ENCODE measurements at regions not wholly inside any gene's neighbourhood (a gene's known extent, or its start where the extent isn't known, plus 50 kb on each side); places are given as distances from the start of the nearest gene placed in this dataset.
"Not testable (repeated sequence)": the region's sequence is repeated elsewhere in the genome, so short reads cannot be mapped to it uniquely, and the experiment has no call there.

DNA sequence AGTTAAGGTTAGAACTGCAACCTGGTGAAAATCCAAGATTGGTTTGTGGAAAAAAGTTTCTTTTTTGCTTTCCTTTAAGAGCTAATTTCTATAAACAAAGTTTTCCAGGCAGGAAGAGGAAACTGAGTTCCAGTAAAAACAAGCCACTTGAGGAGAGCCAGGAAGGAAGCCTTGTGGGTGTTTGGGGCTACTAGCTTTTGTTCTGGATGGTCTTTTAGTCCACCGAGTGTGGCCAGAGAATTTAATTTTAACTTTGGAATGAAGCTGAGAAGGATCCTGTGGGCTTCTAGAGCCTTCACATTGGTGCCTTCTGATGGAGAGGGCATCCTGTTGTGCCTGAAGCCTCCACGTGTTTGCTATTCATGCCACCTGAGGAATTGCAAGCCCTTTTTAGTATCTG, 327.9 kb downstream of the C12orf75 start:
- DNase-seq, result no peak
- Mint-ChIP-seq H3K27ac (no peak overlapping the region), H3K36me3 (ENCODE audit: low read depth) (no peaks in the 10 kb centered on the region), H3K4me3 (no peak overlapping the region), H3K9me3 (peaks cover 8% of the 10 kb centered on the region), H3K4me1 (peaks cover 12% of the 10 kb centered on the region), H3K27me3 (ENCODE audit: low read depth, poor library complexity) (peaks cover 7% of the 10 kb centered on the region)
- TF ChIP-seq, protein P1, sequence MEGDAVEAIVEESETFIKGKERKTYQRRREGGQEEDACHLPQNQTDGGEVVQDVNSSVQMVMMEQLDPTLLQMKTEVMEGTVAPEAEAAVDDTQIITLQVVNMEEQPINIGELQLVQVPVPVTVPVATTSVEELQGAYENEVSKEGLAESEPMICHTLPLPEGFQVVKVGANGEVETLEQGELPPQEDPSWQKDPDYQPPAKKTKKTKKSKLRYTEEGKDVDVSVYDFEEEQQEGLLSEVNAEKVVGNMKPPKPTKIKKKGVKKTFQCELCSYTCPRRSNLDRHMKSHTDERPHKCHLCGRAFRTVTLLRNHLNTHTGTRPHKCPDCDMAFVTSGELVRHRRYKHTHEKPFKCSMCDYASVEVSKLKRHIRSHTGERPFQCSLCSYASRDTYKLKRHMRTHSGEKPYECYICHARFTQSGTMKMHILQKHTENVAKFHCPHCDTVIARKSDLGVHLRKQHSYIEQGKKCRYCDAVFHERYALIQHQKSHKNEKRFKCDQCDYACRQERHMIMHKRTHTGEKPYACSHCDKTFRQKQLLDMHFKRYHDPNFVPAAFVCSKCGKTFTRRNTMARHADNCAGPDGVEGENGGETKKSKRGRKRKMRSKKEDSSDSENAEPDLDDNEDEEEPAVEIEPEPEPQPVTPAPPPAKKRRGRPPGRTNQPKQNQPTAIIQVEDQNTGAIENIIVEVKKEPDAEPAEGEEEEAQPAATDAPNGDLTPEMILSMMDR (IDR thresholded peaks at IDR 0.05), result no peak

DNA sequence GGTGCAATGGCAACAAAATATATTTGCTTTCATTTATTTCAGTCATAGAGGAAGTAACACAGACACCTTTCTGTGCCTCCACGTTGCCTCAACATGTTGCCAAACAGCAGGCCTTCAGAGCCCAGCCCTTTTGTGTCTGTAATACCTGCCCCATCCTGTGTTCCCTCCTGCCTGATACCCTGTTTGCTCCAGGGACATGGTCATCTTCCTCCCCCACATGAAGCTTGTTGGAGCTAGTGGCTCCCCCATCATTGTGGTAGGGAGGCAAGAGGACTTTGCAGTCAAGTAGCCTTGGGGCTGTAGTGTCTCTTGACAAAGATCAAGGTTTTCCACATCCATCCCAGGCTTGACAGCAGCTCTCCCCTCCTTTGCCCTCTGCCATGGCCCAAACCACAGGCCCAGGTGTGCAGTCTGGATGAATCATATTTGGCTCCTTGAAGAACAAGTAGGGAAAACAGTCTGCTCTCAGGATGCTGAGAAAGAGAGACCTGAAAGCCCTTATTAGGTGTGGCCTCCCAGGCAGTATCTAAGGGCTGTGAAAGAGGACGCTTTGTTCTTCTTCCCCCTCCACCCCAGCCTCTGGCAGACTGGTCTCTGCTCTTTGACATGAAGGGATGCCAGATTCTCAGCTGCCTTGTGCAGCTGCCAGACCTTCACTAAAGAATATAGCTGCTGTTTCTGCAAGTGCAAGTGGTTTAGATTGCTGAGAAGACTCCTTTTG, 329.0 kb downstream of the C12orf75 start:
- Mint-ChIP-seq H3K27me3 (ENCODE audit: low read depth, poor library complexity) (peaks cover 7% of the 10 kb centered on the region), H3K4me1 (peaks cover 12% of the 10 kb centered on the region), H3K27ac (no peak overlapping the region), H3K9me3 (peaks cover 6% of the 10 kb centered on the region), H3K36me3 (ENCODE audit: low read depth) (no peaks in the 10 kb centered on the region), H3K4me3 (no peak overlapping the region)
- no peak for DNase-seq
- TF ChIP-seq, protein P1 (IDR thresholded peaks at IDR 0.05), result no peak

DNA sequence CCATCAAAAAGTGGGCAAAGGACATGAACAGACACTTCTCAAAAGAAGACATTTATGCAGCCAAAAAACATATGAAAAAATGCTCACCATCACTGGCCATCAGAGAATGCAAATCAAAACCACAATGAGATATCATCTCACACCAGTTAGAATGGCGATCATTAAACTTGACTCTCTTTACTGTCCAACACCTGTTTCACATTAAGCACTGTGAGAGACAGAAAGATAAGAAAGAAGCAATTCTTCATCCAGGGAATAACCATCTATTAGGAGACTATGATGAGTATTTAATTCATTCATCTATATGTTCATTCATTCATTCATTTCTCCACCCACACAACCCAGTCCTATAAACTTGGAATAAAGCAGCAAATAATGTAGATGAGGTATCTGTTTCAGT, 334.3 kb downstream of the C12orf75 start:
- DNase-seq; H3K9me3 Mint-ChIP-seq; H3K27ac Mint-ChIP-seq; H3K27me3 Mint-ChIP-seq (ENCODE audit: low read depth, poor library complexity); H3K36me3 Mint-ChIP-seq (ENCODE audit: low read depth); H3K4me1 Mint-ChIP-seq; H3K4me3 Mint-ChIP-seq: not testable (repeated sequence)

DNA sequence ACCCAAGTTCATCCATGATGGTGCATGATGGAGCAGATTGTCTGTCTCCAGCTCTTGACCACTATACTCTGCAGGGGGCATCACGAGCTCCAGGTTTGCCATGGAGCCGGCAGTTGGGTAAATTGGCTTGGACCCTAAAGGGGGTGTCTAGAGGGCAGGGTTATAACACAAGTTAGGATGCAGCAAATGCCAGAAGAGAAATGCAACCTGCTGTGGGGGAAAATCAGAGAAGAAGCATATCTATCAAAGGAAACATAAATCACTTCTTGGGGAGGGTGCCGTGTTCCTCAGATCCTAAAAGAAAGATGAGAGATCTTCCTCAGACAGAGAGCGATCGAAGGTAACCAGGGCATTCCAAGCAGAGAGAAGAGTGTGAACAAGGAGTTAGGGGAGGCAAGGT, 334.9 kb downstream of the C12orf75 start:
- TF ChIP-seq, protein P1 (IDR thresholded peaks at IDR 0.05), result no peak
- Mint-ChIP-seq H3K27me3 (ENCODE audit: low read depth, poor library complexity) (peaks cover 7% of the 10 kb centered on the region), H3K36me3 (ENCODE audit: low read depth) (no peaks in the 10 kb centered on the region), H3K4me3 (no peak overlapping the region), H3K4me1 (peaks cover 8% of the 10 kb centered on the region), H3K27ac (no peak overlapping the region), H3K9me3 (peaks cover 7% of the 10 kb centered on the region)
- no peak for DNase-seq

DNA sequence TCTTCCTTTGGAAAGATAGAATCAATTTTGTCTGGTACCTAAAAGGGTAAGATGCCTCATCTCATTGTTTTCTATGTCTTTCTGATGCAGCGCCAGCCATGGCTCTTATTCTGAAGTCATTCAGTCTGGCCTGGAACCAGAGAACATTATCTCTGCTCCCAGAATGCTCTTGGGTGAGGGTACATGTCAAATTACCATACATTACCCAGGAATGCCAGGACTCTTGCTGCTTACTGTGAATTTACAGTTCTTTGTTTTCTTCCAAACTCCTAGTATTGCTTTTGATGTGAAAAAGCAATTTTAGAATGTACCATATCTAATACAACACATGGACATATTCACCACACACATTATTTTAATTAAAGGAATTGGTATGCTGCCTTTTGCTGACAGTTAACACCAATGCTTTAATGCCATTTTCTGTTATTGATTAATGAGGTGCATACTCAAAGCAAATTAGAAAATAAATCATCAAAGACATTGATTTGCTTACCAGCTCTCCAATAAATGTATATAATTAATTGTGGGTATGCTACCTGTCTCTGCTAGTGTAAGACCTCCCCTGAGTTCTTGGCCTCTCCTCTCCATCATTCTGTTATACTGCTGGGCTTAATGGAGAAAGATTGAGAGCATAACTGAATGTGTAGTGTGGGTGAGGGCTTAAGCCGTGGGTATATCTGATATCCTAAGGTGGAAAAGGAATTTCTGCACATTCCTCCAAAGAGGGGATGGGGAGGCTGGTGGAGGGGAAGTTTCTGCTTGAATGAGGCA, 337.7 kb downstream of the C12orf75 start:
- Mint-ChIP-seq H3K27ac (no peak overlapping the region), H3K4me1 (no peaks in the 10 kb centered on the region), H3K9me3 (peaks cover 11% of the 10 kb centered on the region), H3K27me3 (ENCODE audit: low read depth, poor library complexity) (peaks cover 8% of the 10 kb centered on the region), H3K4me3 (no peak overlapping the region), H3K36me3 (ENCODE audit: low read depth) (no peaks in the 10 kb centered on the region)
- TF ChIP-seq, protein P1 (IDR thresholded peaks at IDR 0.05), result no peak
- no peak for DNase-seq

DNA sequence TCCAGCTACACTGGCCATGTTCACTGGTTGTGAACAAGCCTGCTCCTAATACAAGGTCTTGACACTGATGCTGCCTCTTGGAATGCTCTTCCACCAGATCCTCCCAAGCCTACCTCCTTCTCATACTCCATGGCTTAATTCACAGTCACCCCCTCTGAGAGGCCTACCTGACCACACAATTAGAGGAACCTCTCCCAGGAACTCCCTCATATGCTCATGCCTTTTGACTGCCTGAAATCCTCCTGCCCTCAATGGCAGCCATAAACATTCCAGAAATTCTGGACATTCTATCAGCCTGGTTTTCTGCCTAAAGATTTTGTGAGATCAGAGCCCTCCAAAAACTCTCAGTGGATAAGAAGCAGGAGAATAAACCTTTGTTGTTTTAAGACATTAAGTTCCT, 340.2 kb downstream of the C12orf75 start:
- peaks cover 8% of the 10 kb centered on the region for H3K27me3 Mint-ChIP-seq (ENCODE audit: low read depth, poor library complexity)
- H3K4me1 Mint-ChIP-seq, result peaks cover 13% of the 10 kb centered on the region
- H3K4me3 Mint-ChIP-seq, result no peak overlapping the region
- no peaks in the 10 kb centered on the region for H3K36me3 Mint-ChIP-seq (ENCODE audit: low read depth)
- H3K9me3 Mint-ChIP-seq, result peaks cover 11% of the 10 kb centered on the region
- DNase-seq, result no peak
- TF ChIP-seq, protein P1 (IDR thresholded peaks at IDR 0.05), result no peak
- no peak overlapping the region for H3K27ac Mint-ChIP-seq
